ENCODE measurements at regions not wholly inside any gene's neighbourhood (a gene's known extent, or its start where the extent isn't known, plus 50 kb on each side); places are given as distances from the start of the nearest gene placed in this dataset.

GRCh38 chr1:208684192-208684591 lies 440.0 kb upstream of the PLXNA2 start:
- whole genome bisulfite sequencing, 2 donors = 88 to 93% methylated on average over 2 of the region's 2 CpGs
- TF ChIP-seq, protein P1, sequence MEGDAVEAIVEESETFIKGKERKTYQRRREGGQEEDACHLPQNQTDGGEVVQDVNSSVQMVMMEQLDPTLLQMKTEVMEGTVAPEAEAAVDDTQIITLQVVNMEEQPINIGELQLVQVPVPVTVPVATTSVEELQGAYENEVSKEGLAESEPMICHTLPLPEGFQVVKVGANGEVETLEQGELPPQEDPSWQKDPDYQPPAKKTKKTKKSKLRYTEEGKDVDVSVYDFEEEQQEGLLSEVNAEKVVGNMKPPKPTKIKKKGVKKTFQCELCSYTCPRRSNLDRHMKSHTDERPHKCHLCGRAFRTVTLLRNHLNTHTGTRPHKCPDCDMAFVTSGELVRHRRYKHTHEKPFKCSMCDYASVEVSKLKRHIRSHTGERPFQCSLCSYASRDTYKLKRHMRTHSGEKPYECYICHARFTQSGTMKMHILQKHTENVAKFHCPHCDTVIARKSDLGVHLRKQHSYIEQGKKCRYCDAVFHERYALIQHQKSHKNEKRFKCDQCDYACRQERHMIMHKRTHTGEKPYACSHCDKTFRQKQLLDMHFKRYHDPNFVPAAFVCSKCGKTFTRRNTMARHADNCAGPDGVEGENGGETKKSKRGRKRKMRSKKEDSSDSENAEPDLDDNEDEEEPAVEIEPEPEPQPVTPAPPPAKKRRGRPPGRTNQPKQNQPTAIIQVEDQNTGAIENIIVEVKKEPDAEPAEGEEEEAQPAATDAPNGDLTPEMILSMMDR (IDR thresholded peaks at IDR 0.05) = no peak
- Histone ChIP-seq H3K4me1 (no peaks in the 10 kb centered on the region), H3K9me3 (no peaks in the 10 kb centered on the region), H3K27ac (no peak overlapping the region), H3K4me3 (no peak overlapping the region), H3K36me3 (no peaks in the 10 kb centered on the region), H3K27me3 (no peaks in the 10 kb centered on the region)
- intact Hi-C loops (cut with DNase I) = no loop called here
- ATAC-seq (no peak), DNase-seq (no peak), FAIRE-seq (no peak)

DNA sequence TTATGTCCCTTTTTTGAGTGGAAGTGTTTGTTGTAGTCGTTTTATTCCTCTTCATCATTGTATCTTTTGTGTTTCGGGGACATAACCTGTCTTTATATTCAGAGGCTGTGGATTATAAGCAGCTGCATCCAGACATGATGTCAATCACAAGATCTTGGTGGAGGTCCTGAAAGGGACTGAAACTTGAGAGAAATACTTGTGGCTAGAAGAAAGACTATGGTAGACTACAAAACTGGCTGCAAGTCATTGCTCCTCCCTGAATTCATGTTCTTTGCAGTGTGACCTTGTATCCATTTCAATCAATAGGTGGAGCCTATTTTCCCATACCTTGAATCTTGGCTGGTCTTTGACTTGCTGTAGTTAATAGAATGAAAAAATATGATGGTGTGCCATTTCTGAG lies 442.4 kb upstream of the PLXNA2 start:
- Histone ChIP-seq H3K4me3 (no peak overlapping the region), H3K27ac (no peak overlapping the region), H3K4me1 (no peaks in the 10 kb centered on the region), H3K27me3 (no peaks in the 10 kb centered on the region), H3K36me3 (no peaks in the 10 kb centered on the region), H3K9me3 (no peaks in the 10 kb centered on the region)
- DNase-seq (no peak), ATAC-seq (no peak), FAIRE-seq (no peak)
- TF ChIP-seq, protein P1 (IDR thresholded peaks at IDR 0.05) = no peak
- intact Hi-C loops (cut with DNase I) = no loop called here
- WGBS, 2 donors = 68 to 80% methylated on average over 2 of the region's 2 CpGs

DNA sequence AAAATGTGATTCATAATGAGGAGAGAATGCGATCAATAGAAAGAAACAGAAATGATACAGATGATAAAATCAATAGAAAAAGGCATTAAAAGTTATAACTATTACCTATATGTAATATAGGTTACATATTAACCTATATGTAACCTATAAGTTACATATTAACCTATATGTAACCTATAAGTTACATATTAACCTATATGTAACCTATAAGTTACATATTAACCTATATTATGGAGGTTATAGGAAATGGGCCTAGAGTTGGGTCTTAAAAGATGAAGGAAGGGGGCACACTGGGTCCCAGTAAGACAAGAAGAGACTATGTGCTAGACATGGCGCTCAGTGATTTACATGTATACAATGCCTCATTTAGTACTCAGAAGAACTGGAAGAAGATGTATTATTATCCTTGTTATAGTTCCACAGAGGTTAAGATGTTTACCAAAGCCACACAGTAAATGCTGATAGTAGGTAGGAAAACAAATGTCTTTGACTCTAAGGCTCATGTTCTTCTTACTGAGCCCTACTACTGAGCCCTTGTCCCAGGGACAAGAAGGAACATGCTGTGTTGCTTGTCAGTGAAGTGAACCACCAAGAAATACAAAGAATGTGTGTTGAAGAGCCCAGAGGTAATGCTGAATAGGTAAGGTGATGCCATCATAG lies 444.6 kb upstream of the PLXNA2 start:
- no peaks in the 10 kb centered on the region for H3K27me3 ChIP-seq
- intact Hi-C loops (cut with DNase I) = no loop called here
- no peak overlapping the region for H3K27ac ChIP-seq
- TF ChIP-seq, protein P1 (IDR thresholded peaks at IDR 0.05) = no peak
- DNase-seq = no peak
- FAIRE-seq = no peak
- H3K9me3 ChIP-seq = no peaks in the 10 kb centered on the region
- 92 to 96% methylated on average over 2 of the region's 2 CpGs for WGBS, 2 donors
- H3K36me3 ChIP-seq = no peaks in the 10 kb centered on the region
- no peak for ATAC-seq
- H3K4me3 ChIP-seq = no peak overlapping the region
- H3K4me1 ChIP-seq = no peaks in the 10 kb centered on the region

DNA sequence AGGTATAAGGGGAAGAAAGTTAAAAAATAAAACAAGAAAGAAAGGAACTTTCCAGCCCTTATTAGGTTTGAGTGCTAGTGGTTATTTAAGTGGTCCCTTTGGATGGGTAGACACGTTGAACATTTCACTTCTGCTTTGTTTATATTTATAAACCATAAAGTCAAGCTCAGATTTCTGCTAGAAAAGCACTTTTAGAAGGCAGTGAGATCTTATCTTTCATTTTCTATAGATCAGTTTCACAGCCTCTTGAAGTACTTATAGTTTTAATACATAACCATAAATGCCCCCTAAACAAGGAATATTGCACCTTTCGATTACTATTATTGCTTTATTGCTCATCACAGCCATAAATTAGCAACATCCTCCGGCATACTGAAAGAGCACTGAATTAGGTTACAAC lies 446.8 kb upstream of the PLXNA2 start:
- DNase-seq = no peak
- H3K36me3 ChIP-seq = no peaks in the 10 kb centered on the region
- H3K9me3 ChIP-seq = no peaks in the 10 kb centered on the region
- TF ChIP-seq, protein P1 (IDR thresholded peaks at IDR 0.05) = no peak
- 62 to 70% methylated on average over 3 of the region's 3 CpGs for WGBS, 2 donors
- no peak overlapping the region for H3K4me3 ChIP-seq
- intact Hi-C loops (cut with DNase I) = no loop called here
- H3K27me3 ChIP-seq = no peaks in the 10 kb centered on the region
- ATAC-seq = no peak
- H3K4me1 ChIP-seq = no peaks in the 10 kb centered on the region
- no peak for FAIRE-seq
- no peak overlapping the region for H3K27ac ChIP-seq

DNA sequence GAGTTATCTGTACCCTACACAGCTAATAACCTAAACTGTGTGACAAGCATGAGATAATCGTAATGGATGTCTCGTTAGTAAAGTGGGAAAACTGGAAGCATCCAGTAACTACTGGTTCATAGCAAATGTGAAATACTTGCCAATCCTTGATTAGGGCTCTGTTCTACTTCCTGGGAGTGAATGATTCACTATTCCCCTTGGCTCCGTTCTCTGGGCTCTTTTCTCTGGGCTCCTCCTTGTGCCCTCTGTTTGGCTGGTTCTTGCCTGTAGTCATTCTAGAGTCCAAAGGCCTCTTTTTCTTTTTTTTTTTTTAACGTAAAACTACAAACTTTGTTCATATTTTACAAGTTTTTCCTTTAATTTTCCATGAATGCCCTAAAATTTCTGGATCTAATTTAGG lies 465.8 kb upstream of the PLXNA2 start:
- H3K36me3 ChIP-seq = no peaks in the 10 kb centered on the region
- 54 to 61% methylated on average over 4 of the region's 4 CpGs for WGBS, 2 donors
- H3K4me1 ChIP-seq = no peaks in the 10 kb centered on the region
- ATAC-seq = no peak
- no peak for DNase-seq
- intact Hi-C loops (cut with DNase I) = no loop called here
- H3K27me3 ChIP-seq = no peaks in the 10 kb centered on the region
- FAIRE-seq = no peak
- H3K4me3 ChIP-seq = no peak overlapping the region
- H3K9me3 ChIP-seq = no peaks in the 10 kb centered on the region
- no peak overlapping the region for H3K27ac ChIP-seq
- TF ChIP-seq, protein P1 (IDR thresholded peaks at IDR 0.05) = no peak
